Transverse colon (tissue), 4 donors: ENCODE measurements at regions not wholly inside any gene's neighbourhood (a gene's known extent, or its start where the extent isn't known, plus 50 kb on each side); places are given as distances from the start of the nearest gene placed in this dataset.

Experiments used
- DNase-seq: peaks from one replicate; pipeline ENCODE4 v3.0.0-alpha.2; 2019
- H3K27ac ChIP-seq, 4 donors: fragments of 200-600 bp; sonication (generic); 2 replicates each; pipeline ENCODE4 v1.5.1; 2016 to 2018; ENCODE audit warnings: inconsistent platforms in 4 of 4
- H3K27me3 ChIP-seq: fragments of 200-600 bp; sonication (generic); 2 replicates; pipeline ENCODE4 v1.5.1; 2017; ENCODE audit warnings: inconsistent platforms
- H3K36me3 ChIP-seq, 4 donors: fragments of 200-600 bp; sonication (generic); 2 replicates each; pipeline ENCODE4 v1.5.1; 2017 to 2019; ENCODE audit warnings: inconsistent platforms in 4 of 4
- H3K4me1 ChIP-seq, 4 donors: fragments of 200-600 bp; sonication (generic); 2 replicates each; pipeline ENCODE4 v1.5.1; 2017 to 2020; ENCODE audit warnings: inconsistent platforms in 4 of 4
- H3K4me3 ChIP-seq, 4 donors: fragments of 200-600 bp; sonication (generic); 1 replicate in 1 of 4; 2 replicates in 3 of 4; pipeline versions ENCODE4 v1.5.1 to v1.6.1; 2017 to 2019; ENCODE audit warnings: inconsistent platforms in 4 of 4
- H3K9me3 ChIP-seq, 2 donors: fragments of 200-600 bp; sonication (generic); 2 replicates each; pipeline ENCODE4 v1.5.1; 2017 to 2019; ENCODE audit warnings: inconsistent platforms in 2 of 2
- EP300 ChIP-seq: sonication (generic); formaldehyde crosslinking; IDR thresholded peaks from one replicate; pipeline ENCODE4 v1.6.1; 2017; ENCODE audit warnings: antibody characterized with exemption, low read depth
- POLR2A ChIP-seq: fragments of 450-650 bp; IDR thresholded peaks from one replicate; pipeline ENCODE4 v1.6.1; 2016; ENCODE audit warnings: antibody characterized with exemption, mild to moderate bottlenecking, moderate library complexity
- POLR2AphosphoS5 ChIP-seq, 3 donors: sonication (generic); formaldehyde crosslinking; IDR thresholded peaks; one replicate each; pipeline ENCODE4 v1.6.1; 2016; ENCODE audit warnings: antibody characterized with exemption in 3 of 3
- WGBS, 2 donors: methylation state at CpG; one replicate each; pipeline ENCODE4 v1.1.5; 2018; ENCODE audit warnings: low coverage in 1 of 2; 5-methylcytosine and 5-hydroxymethylcytosine counted together
- in situ Hi-C, 4 donors: fragments of 200-750 bp; cut with MboI; loops; one replicate each; pipeline versions ENCODE4 v1.15.0 to v1.15.1; 2017; ENCODE audit warnings: low sequenced_read_pairs in 3 of 4, low pct_ligation_motif_present in 1 of 4, low pct_unique_long_range_greater_than_20kb in 1 of 4
- intact Hi-C: fragments of 100-400 bp; cut with DNase I; formaldehyde crosslinking; loops from one replicate; pipeline ENCODE4 v1.15.1; 2023; ENCODE audit warnings: low total_unique reads
- TF ChIP-seq, protein P1 (sequence below), 5 experiments: fragments of 200-600 bp in 3 of 5; fragments of 450-650 bp in 2 of 5; sonication (generic) in 3 of 5; IDR thresholded peaks; 1 replicate in 2 of 5; 2 replicates in 3 of 5; pipeline ENCODE4 v1.5.1; 2016 to 2017; ENCODE audit warnings: antibody characterized with exemption in 5 of 5, inconsistent platforms in 3 of 5, mild to moderate bottlenecking in 2 of 5, moderate library complexity in 1 of 5

DNA sequence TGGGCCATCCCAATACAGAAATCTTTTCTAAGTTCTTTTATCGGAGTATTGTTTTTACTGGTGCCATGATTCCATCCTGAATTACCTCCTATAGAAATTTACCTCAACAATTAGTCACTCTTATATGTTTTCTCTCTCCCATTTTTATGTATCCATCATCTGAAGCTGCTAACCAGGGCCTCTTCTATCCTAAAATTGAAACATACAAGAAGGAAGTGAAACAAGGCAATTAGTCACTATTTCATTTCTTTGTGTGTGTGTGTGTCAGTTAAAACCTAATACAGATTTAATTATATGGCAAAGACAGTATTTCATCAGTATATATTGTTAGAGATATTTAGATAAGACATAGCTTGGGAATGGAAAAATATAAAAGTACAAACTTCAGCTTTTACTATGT lies 148.4 kb upstream of the AHR start:
- Histone ChIP-seq H3K4me1 (no peaks in the 10 kb centered on the region), H3K27me3 (no peaks in the 10 kb centered on the region), H3K36me3 (no peaks in the 10 kb centered on the region), H3K4me3 (no peak overlapping the region), H3K9me3 (no peaks in the 10 kb centered on the region), H3K27ac (no peak overlapping the region)
- TF ChIP-seq, protein P1, sequence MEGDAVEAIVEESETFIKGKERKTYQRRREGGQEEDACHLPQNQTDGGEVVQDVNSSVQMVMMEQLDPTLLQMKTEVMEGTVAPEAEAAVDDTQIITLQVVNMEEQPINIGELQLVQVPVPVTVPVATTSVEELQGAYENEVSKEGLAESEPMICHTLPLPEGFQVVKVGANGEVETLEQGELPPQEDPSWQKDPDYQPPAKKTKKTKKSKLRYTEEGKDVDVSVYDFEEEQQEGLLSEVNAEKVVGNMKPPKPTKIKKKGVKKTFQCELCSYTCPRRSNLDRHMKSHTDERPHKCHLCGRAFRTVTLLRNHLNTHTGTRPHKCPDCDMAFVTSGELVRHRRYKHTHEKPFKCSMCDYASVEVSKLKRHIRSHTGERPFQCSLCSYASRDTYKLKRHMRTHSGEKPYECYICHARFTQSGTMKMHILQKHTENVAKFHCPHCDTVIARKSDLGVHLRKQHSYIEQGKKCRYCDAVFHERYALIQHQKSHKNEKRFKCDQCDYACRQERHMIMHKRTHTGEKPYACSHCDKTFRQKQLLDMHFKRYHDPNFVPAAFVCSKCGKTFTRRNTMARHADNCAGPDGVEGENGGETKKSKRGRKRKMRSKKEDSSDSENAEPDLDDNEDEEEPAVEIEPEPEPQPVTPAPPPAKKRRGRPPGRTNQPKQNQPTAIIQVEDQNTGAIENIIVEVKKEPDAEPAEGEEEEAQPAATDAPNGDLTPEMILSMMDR (IDR thresholded peaks at IDR 0.05): no peak
- TF ChIP-seq POLR2A: no peak
- TF ChIP-seq EP300: no peak
- no peak for TF ChIP-seq POLR2AphosphoS5 (IDR thresholded peaks at IDR 0.05)
- in situ Hi-C loops: no loop called here
- DNase-seq: no peak
- WGBS, 2 donors: 73 to 76% methylated on average over 1 of the region's 1 CpG
- intact Hi-C loops: no loop called here

DNA sequence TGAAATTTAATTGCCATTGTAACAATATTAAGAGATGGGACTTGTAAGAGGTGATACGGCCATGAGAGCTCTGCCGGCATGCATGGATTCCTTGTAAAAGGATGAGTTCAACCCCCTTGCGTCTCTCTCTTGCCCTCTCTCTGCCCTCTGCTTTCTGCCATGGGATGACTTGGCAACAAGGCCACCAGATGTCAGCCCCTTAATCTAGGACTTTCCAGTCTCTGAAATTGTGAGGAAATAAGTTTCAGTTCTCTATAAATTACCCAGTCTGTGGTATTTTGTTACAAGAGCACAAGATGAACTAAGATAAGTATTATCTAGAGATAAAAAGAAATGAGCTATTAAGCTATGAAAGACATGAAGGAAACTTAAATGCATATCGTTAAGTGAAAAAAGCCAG lies 145.7 kb upstream of the AHR start:
- Histone ChIP-seq H3K27me3 (no peaks in the 10 kb centered on the region), H3K27ac (no peak overlapping the region), H3K9me3 (no peaks in the 10 kb centered on the region), H3K4me1 (no peaks in the 10 kb centered on the region), H3K36me3 (no peaks in the 10 kb centered on the region), H3K4me3 (no peak overlapping the region)
- intact Hi-C loops: no loop called here
- 60 to 83% methylated on average over 1 to 4 of the region's 4 CpGs for WGBS, 2 donors
- TF ChIP-seq, protein P1 (IDR thresholded peaks at IDR 0.05): no peak
- TF ChIP-seq EP300 (no peak), POLR2AphosphoS5 (IDR thresholded peaks at IDR 0.05) (no peak), POLR2A (no peak)
- no peak for DNase-seq
- in situ Hi-C loops: no loop called here

DNA sequence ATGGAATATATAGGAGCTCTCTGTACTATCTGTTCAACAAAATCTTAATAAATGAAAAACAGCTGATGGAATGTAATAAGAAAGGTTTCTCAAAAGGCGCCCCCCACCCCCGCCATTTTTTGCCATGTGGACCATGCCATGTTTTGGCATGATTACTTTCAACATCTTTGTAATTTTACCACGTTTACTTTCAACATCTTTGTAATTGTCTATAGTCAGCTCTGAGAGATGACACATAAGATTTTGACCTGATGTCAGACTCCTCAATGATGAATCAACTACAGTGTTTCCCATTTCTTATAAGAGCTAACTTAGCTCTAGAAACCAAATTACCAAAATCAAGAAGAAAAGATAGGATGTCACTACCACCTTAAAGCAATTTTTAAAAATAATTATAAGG lies 144.9 kb upstream of the AHR start:
- H3K4me3 ChIP-seq: no peak overlapping the region
- DNase-seq: no peak
- 83 to 85% methylated on average over 3 of the region's 3 CpGs for WGBS, 2 donors
- in situ Hi-C loops (no loop called here), intact Hi-C loops (no loop called here)
- no peak overlapping the region for H3K27ac ChIP-seq
- TF ChIP-seq POLR2A: no peak
- TF ChIP-seq EP300: no peak
- TF ChIP-seq, protein P1 (IDR thresholded peaks at IDR 0.05): no peak
- no peak for TF ChIP-seq POLR2AphosphoS5 (IDR thresholded peaks at IDR 0.05)
- no peaks in the 10 kb centered on the region for H3K4me1 ChIP-seq
- H3K27me3 ChIP-seq: no peaks in the 10 kb centered on the region
- H3K36me3 ChIP-seq: no peaks in the 10 kb centered on the region
- no peaks in the 10 kb centered on the region for H3K9me3 ChIP-seq

DNA sequence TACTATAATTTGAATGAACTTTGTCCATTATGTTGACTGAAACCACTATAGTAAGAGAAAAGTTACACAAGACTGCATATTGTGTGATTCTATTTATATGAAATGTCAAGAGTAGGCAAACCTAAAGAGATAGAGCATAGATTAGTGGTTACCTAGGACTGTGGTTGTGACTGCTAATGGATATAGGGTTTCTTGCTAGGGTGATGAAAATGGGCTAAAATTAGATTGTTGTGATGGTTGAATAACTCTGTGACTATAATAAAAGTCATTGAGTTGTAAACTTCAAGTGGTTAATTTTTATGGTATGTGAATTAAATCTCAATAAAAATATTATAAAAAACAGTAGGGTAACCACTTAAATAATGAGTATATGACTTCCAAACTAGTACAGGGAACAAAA lies 142.9 kb upstream of the AHR start:
- no peak for TF ChIP-seq POLR2A
- TF ChIP-seq POLR2AphosphoS5 (IDR thresholded peaks at IDR 0.05): no peak
- TF ChIP-seq, protein P1 (IDR thresholded peaks at IDR 0.05): no peak
- TF ChIP-seq EP300: no peak
- no peaks in the 10 kb centered on the region for H3K27me3 ChIP-seq
- intact Hi-C loops (no loop called here), in situ Hi-C loops (no loop called here)
- H3K9me3 ChIP-seq: no peaks in the 10 kb centered on the region
- no peaks in the 10 kb centered on the region for H3K36me3 ChIP-seq
- no peak overlapping the region for H3K4me3 ChIP-seq
- no peaks in the 10 kb centered on the region for H3K4me1 ChIP-seq
- H3K27ac ChIP-seq: no peak overlapping the region
- no peak for DNase-seq
